Motor neuron (in vitro differentiated cells): ENCODE measurements at regions not wholly inside any gene's neighbourhood (a gene's known extent, or its start where the extent isn't known, plus 50 kb on each side); places are given as distances from the start of the nearest gene placed in this dataset.

ENCODE experiments used
- ATAC-seq, 8 experiments: fragments of 200-7000 bp; cut with Tn5 transposase; replicated peaks in 6 of 8; 2 replicates each; pipeline ENCODE4 v1.8.0; 2021; ENCODE audit warnings: mild to moderate bottlenecking in 8 of 8, moderate library complexity in 8 of 8
- H3K27ac ChIP-seq, 2 donors: fragments of 250-450 bp; sonication (Bioruptor Pico); 2 replicates each; pipeline ENCODE4 v1.9.0; 2021; ENCODE audit warnings: antibody characterized with exemption in 2 of 2, mild to moderate bottlenecking in 2 of 2, moderate library complexity in 1 of 2
- H3K4me1 ChIP-seq, 2 donors: fragments of 250-450 bp; sonication (Bioruptor Pico); replicated peaks in 1 of 2; 2 replicates each; pipeline ENCODE4 v1.6.1; 2021; ENCODE audit warnings: antibody characterized with exemption in 2 of 2, mild to moderate bottlenecking in 2 of 2, moderate library complexity in 1 of 2
- H3K4me3 ChIP-seq, 5 donors: fragments of 250-450 bp; sonication (Bioruptor Pico); 2 replicates each; pipeline ENCODE4 v1.9.0; 2021; ENCODE audit warnings: antibody characterized with exemption in 5 of 5, mild to moderate bottlenecking in 5 of 5, moderate library complexity in 4 of 5
- WGBS, 10 experiments: fragments of 450-650 bp; shearing (Covaris generic); methylation state at CpG; one replicate each; pipeline ENCODE4 v1.0.0; 2022; 5-methylcytosine and 5-hydroxymethylcytosine counted together
- in situ Hi-C, 9 experiments: fragments of 400-800 bp; cut with MboI; loops; one replicate each; pipeline ENCODE4 v1.15.0; 2021; ENCODE audit warnings: low sequenced_read_pairs in 9 of 9, low pct_unique_long_range_greater_than_20kb in 2 of 9; ENCODE audit not compliant: unreplicated experiment in 9 of 9

DNA sequence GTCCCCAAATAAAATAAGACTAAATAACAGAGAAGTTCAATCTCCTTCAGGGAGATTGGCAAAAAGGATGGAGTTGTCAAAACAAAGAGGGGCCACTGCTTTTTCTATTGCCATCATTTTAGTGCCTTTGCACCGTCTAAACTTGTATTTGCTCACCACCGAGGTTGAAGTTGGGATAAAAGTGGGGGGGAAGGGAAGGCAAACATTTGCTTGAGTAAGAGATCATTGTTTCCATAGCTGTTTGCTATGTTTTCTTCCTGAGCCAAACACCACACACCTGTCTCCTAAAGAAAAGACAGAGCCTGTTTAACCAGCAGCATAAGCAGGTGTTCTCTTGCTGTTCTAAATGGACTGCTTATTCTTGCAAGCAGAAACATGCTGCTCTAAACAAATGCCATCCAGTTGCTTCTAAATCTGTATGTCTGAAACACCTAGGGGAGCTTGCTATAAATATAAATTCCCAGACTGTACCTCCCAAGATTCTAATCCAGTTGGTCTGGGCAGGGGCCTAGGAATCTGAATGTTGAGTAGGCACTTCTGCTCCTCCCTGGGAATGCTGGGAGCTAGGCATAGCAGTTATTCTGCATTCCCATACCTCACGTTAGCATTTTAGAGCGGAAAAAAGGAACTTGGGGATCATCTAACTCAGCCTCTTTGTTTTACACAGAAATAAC is 179.4 kb upstream of the ARL4C start:
- H3K27ac ChIP-seq = peak overlapping the region; percentile 10 to 79
- no peak for ATAC-seq
- H3K4me1 ChIP-seq = peaks cover 37 to 56% of the 10 kb centered on the region in 2 donors
- WGBS, 10 experiments = 17 to 94% (median 59%) methylated on average over 1 to 4 of the region's 4 CpGs; no CpG with 5 or more reads in 1 of the 10 experiments
- in situ Hi-C loops = no loop called here
- H3K4me3 ChIP-seq = no peak overlapping the region

- Histone ChIP-seq H3K4me1 (peaks cover 30 to 49% of the 10 kb centered on the region in 2 donors), H3K4me3 (no peak overlapping the region), H3K27ac (no peak overlapping the region)
- 0 to 100% (median 80%) methylated on average over 1 to 3 of the region's 3 CpGs; no CpG with 5 or more reads in 1 of the 10 experiments for WGBS, 10 experiments
- ATAC-seq = peak in 3 of 8 experiments; percentile 38 to 67 (median 59)
- in situ Hi-C loops = no loop called here
Observed at GRCh38 chr2:234674781-234675201, 177.9 kb upstream of the ARL4C start.

GRCh38 chr2:234673961-234674759 is 177.3 kb upstream of the ARL4C start:
- in situ Hi-C loops = no loop called here
- Histone ChIP-seq H3K4me1 (peaks cover 26 to 44% of the 10 kb centered on the region in 2 donors), H3K27ac (no peak overlapping the region), H3K4me3 (no peak overlapping the region)
- WGBS, 10 experiments = 0 to 100% (median 67%) methylated on average over 1 of the region's 1 CpG; no CpG with 5 or more reads in 3 of the 10 experiments
- ATAC-seq = no peak

GRCh38 chr2:234673501-234673900 is 176.6 kb upstream of the ARL4C start:
- Histone ChIP-seq H3K4me3 (no peak overlapping the region), H3K4me1 (peaks cover 26 to 44% of the 10 kb centered on the region in 2 donors), H3K27ac (no peak overlapping the region)
- WGBS, 10 experiments = 63% methylated on average over 1 of the region's 1 CpG; no CpG with 5 or more reads in 9 of the 10 experiments
- in situ Hi-C loops = no loop called here
- ATAC-seq = no peak

GRCh38 chr2:234672498-234673150 is 175.7 kb upstream of the ARL4C start:
- WGBS, 10 experiments = 42 to 87% (median 66%) methylated on average over 1 to 6 of the region's 8 CpGs; no CpG with 5 or more reads in 4 of the 10 experiments
- Histone ChIP-seq H3K4me1 (peaks cover 26 to 44% of the 10 kb centered on the region in 2 donors), H3K27ac (no peak overlapping the region), H3K4me3 (no peak overlapping the region)
- in situ Hi-C loops = no loop called here
- ATAC-seq = no peak

DNA sequence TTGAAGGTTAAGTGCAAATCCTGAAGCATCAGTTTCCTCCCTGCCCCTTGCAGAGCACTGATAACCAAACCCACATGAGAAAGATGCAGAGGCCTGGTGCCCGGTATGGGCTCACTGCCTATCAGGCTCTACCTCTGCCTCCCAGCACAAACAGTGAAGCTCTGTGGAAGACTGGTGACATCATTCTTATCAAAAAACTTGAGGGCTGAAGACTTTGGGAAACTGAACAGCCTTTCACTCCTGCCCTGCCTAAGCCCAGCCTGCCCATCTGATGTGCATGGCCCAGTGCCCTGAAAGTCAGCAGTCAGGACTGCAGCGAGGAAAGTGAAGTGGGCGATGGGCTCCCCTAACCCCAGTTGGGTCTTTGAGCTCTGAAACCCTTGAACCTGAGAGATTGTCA is 174.8 kb upstream of the ARL4C start:
- Histone ChIP-seq H3K27ac (no peak overlapping the region), H3K4me1 (peaks cover 25 to 34% of the 10 kb centered on the region in 2 donors), H3K4me3 (no peak overlapping the region)
- in situ Hi-C loops = no loop called here
- ATAC-seq = no peak
- 91 to 100% (median 100%) methylated on average over 2 to 3 of the region's 3 CpGs; no CpG with 5 or more reads in 7 of the 10 experiments for WGBS, 10 experiments

DNA sequence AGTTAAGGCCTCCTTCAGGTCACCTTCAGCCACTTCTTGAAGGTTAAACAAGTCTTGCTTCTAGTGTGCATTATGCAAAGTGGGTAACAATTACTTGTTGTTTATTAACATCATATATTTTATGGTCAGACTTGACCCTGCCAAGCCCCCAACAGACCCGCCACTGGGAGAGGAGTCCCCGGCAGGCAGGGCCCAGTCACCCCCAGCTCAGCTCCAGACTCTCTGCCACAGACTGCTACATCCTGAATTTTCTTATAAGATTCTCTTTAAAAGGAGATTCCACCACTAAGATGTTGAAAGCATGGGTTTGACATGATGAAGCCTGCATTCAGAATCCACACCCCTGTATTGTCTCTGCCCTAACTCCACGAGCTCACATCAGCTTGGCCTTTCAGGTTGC is 174.3 kb upstream of the ARL4C start:
- Histone ChIP-seq H3K4me3 (no peak overlapping the region), H3K4me1 (peaks cover 20 to 30% of the 10 kb centered on the region in 2 donors), H3K27ac (no peak overlapping the region)
- ATAC-seq = no peak
- WGBS, 10 experiments = 20 to 100% (median 83%) methylated on average over 1 to 2 of the region's 3 CpGs; no CpG with 5 or more reads in 4 of the 10 experiments
- in situ Hi-C loops = no loop called here

GRCh38 chr2:234670806-234671205 is 173.9 kb upstream of the ARL4C start:
- peaks cover 16 to 25% of the 10 kb centered on the region in 2 donors for H3K4me1 ChIP-seq
- H3K4me3 ChIP-seq = no peak overlapping the region
- ATAC-seq = no peak
- H3K27ac ChIP-seq = no peak overlapping the region
- in situ Hi-C loops = no loop called here
- WGBS, 10 experiments = 40 to 79% (median 50%) methylated on average over 1 to 2 of the region's 7 CpGs; no CpG with 5 or more reads in 5 of the 10 experiments

DNA sequence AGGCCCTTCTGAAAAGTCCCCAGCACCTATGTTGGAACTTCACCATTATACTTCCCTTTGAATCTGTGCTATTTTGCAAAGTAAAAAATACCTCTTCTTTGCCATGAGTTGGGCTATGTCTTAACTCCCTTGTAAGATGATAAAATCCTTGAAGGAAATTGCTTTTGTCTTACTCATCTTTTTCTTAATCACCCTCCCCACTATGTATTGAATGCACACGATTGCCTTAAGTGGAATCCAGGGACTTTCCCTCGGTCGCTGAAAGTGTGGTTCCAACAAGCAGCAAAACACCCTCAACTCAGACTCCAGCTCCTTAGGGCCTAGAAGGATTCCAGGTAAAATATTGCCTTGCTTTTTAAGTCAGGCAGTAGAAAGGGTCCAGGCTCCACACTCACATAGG is 173.2 kb upstream of the ARL4C start:
- WGBS, 10 experiments = 0 to 100% (median 84%) methylated on average over 1 to 3 of the region's 3 CpGs; no CpG with 5 or more reads in 2 of the 10 experiments
- H3K4me3 ChIP-seq = no peak overlapping the region
- no peak overlapping the region for H3K27ac ChIP-seq
- in situ Hi-C loops = no loop called here
- H3K4me1 ChIP-seq = peaks cover 11 to 18% of the 10 kb centered on the region in 2 donors
- ATAC-seq = peak in 1 of 8 experiments; percentile 18

- in situ Hi-C loops = no loop called here
- Histone ChIP-seq H3K27ac (no peak overlapping the region), H3K4me1 (peaks cover 8 to 15% of the 10 kb centered on the region in 2 donors), H3K4me3 (no peak overlapping the region)
- 58 to 100% (median 90%) methylated on average over 1 to 2 of the region's 2 CpGs; no CpG with 5 or more reads in 6 of the 10 experiments for WGBS, 10 experiments
- no peak for ATAC-seq
Observed at GRCh38 chr2:234669621-234670020, 172.7 kb upstream of the ARL4C start.

GRCh38 chr2:234669001-234669400 is 172.1 kb upstream of the ARL4C start:
- no peak overlapping the region for H3K27ac ChIP-seq
- WGBS, 10 experiments = 0 to 100% (median 75%) methylated on average over 1 to 2 of the region's 2 CpGs; no CpG with 5 or more reads in 2 of the 10 experiments

DNA sequence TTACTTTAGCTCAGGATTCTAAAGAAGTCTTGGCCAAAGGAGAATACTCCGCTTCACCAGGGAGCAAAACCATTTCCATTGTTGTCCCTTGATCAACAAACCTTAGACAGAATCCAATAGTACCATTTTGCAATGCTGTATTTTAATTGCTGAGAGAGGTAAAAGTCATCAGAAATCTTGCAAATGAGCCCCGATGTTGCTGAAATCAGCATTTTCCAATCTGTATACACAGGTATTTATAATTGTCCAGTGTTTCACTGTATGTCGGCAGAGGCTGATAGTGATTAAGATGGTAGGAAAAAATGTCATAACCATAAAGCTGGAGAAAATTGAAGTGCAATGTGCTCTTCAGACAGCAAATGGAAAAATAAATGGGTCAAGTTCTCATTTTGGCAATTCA is 170.0 kb upstream of the ARL4C start:
- Histone ChIP-seq H3K4me1 (peaks cover 8 to 11% of the 10 kb centered on the region in 2 donors), H3K27ac (no peak overlapping the region), H3K4me3 (no peak overlapping the region)
- ATAC-seq = no peak
- 24 to 100% (median 94%) methylated on average over 1 to 3 of the region's 3 CpGs for whole genome bisulfite sequencing, 10 experiments
- in situ Hi-C loops = no loop called here

More at GRCh38 chr2:234669001-234669400, 172.1 kb upstream of the ARL4C start:
- Histone ChIP-seq H3K4me3 (no peak overlapping the region), H3K4me1 (peaks cover 8 to 15% of the 10 kb centered on the region in 2 donors)
- no peak for ATAC-seq
- in situ Hi-C loops = no loop called here

- Histone ChIP-seq H3K4me3 (no peak overlapping the region), H3K4me1 (no peaks in the 10 kb centered on the region), H3K27ac (no peak overlapping the region)
- no peak for ATAC-seq
- in situ Hi-C loops = no loop called here
- WGBS, 10 experiments = 26 to 100% (median 71%) methylated on average over 1 of the region's 1 CpG; no CpG with 5 or more reads in 3 of the 10 experiments
Observed at GRCh38 chr2:234665304-234665703, 168.4 kb upstream of the ARL4C start.
